ENCODE measurements at regions not wholly inside any gene's neighbourhood (a gene's known extent, or its start where the extent isn't known, plus 50 kb on each side); places are given as distances from the start of the nearest gene placed in this dataset.

- TF ChIP-seq CTCF (conservative IDR thresholded peaks at IDR 0.05) = no peak
- Mint-ChIP-seq H3K4me3 (no peak overlapping the region), H3K9me3 (peaks cover 3% of the 10 kb centered on the region), H3K27me3 (ENCODE audit: low read depth) (no peaks in the 10 kb centered on the region), H3K36me3 (ENCODE audit: low read depth) (no peaks in the 10 kb centered on the region), H3K4me1 (no peaks in the 10 kb centered on the region), H3K27ac (ENCODE audit: unreplicated experiment) (no peak overlapping the region)
- DNase-seq (ENCODE audit: low read depth, low spot score) = no peak
Observed at GRCh38 chr14:83923842-83924241, 1606.1 kb upstream of the FLRT2 start.

GRCh38 chr14:83924259-83924658 is 1605.7 kb upstream of the FLRT2 start:
- Mint-ChIP-seq H3K9me3 (peaks cover 6% of the 10 kb centered on the region), H3K27ac (ENCODE audit: unreplicated experiment) (no peak overlapping the region), H3K36me3 (ENCODE audit: low read depth) (no peaks in the 10 kb centered on the region), H3K4me1 (no peaks in the 10 kb centered on the region), H3K27me3 (ENCODE audit: low read depth) (no peaks in the 10 kb centered on the region), H3K4me3 (no peak overlapping the region)
- no peak for DNase-seq (ENCODE audit: low read depth, low spot score)
- TF ChIP-seq CTCF (conservative IDR thresholded peaks at IDR 0.05) = no peak

DNA sequence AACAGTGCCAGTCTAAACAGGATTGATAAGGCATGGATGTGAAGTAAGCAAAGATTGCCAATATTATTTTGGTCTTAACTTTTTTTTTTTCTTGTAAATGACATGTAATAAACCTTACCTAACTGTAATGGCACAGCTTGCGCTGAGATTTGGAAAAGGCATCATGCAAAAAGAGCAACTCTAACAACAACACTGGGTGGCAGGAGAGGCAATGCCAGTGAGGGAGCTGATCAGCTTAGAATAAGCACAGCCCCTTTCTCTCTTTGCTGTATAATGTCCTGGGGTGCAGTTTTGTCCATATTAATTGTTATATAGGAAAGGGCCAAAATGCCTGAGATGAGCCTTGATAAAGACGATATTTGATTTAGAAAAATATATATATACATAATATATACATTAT is 1589.7 kb upstream of the FLRT2 start:
- TF ChIP-seq CTCF (conservative IDR thresholded peaks at IDR 0.05) = no peak
- Mint-ChIP-seq H3K27me3 (ENCODE audit: low read depth) (no peaks in the 10 kb centered on the region), H3K9me3 (peaks cover 12% of the 10 kb centered on the region), H3K4me3 (no peak overlapping the region), H3K4me1 (no peaks in the 10 kb centered on the region), H3K36me3 (ENCODE audit: low read depth) (peaks cover 11% of the 10 kb centered on the region), H3K27ac (ENCODE audit: unreplicated experiment) (no peak overlapping the region)
- DNase-seq (ENCODE audit: low read depth, low spot score) = no peak

DNA sequence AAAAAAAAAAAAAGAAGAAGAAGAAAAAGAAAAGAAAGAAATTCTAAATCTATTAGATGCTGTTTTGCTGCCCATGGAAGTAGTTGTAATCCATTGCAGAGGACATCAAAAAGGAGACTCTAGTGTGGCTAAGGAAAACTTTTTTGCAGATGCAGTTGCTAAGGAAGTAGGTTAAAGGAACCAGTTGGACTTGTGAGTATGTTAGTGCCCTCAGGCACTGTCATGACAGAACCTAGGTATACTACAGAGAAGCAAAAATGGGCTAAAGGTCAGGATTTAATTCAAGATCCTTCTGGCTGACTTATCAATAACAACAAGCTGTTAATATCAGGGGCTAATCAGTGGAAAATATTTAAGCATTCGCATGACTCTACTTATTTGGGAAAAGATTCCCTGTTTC is 1571.6 kb upstream of the FLRT2 start:
- H3K4me1 Mint-ChIP-seq = peaks cover 5% of the 10 kb centered on the region
- peaks cover 3% of the 10 kb centered on the region for H3K9me3 Mint-ChIP-seq
- no peak for TF ChIP-seq CTCF (conservative IDR thresholded peaks at IDR 0.05)
- no peak overlapping the region for H3K27ac Mint-ChIP-seq (ENCODE audit: unreplicated experiment)
- H3K36me3 Mint-ChIP-seq (ENCODE audit: low read depth) = no peaks in the 10 kb centered on the region
- no peaks in the 10 kb centered on the region for H3K27me3 Mint-ChIP-seq (ENCODE audit: low read depth)
- H3K4me3 Mint-ChIP-seq = no peak overlapping the region
- DNase-seq (ENCODE audit: low read depth, low spot score) = no peak

- peaks cover 6% of the 10 kb centered on the region for H3K9me3 Mint-ChIP-seq
- peak overlapping the region; percentile 10 for H3K27ac Mint-ChIP-seq (ENCODE audit: unreplicated experiment)
- no peaks in the 10 kb centered on the region for H3K27me3 Mint-ChIP-seq (ENCODE audit: low read depth)
- H3K4me1 Mint-ChIP-seq = peaks cover 5% of the 10 kb centered on the region
- DNase-seq (ENCODE audit: low read depth, low spot score) = no peak
- no peak overlapping the region for H3K4me3 Mint-ChIP-seq
- H3K36me3 Mint-ChIP-seq (ENCODE audit: low read depth) = no peaks in the 10 kb centered on the region
- no peak for TF ChIP-seq CTCF (conservative IDR thresholded peaks at IDR 0.05)
Observed at GRCh38 chr14:83960832-83961512, 1569.0 kb upstream of the FLRT2 start.
